Fibroblast of villous mesenchyme (primary cell): ENCODE measurements at regions not wholly inside any gene's neighbourhood (a gene's known extent, or its start where the extent isn't known, plus 50 kb on each side); places are given as distances from the start of the nearest gene placed in this dataset.

Experiments
- DNase-seq: peaks from one replicate; pipeline ENCODE4 v3.0.0-alpha.2; 2010; ENCODE audit warnings: low read depth
- H3K4me3 ChIP-seq: 2 replicates; pipeline ENCODE4 v1.5.1; 2011; ENCODE audit warnings: low read depth, mild to moderate bottlenecking, low read length
- TF ChIP-seq, protein P1 (sequence below): IDR thresholded peaks from 2 replicates; pipeline ENCODE4 v1.5.1; 2012; ENCODE audit warnings: low read depth, mild to moderate bottlenecking, low read length; ENCODE audit not compliant: insufficient read depth

DNA sequence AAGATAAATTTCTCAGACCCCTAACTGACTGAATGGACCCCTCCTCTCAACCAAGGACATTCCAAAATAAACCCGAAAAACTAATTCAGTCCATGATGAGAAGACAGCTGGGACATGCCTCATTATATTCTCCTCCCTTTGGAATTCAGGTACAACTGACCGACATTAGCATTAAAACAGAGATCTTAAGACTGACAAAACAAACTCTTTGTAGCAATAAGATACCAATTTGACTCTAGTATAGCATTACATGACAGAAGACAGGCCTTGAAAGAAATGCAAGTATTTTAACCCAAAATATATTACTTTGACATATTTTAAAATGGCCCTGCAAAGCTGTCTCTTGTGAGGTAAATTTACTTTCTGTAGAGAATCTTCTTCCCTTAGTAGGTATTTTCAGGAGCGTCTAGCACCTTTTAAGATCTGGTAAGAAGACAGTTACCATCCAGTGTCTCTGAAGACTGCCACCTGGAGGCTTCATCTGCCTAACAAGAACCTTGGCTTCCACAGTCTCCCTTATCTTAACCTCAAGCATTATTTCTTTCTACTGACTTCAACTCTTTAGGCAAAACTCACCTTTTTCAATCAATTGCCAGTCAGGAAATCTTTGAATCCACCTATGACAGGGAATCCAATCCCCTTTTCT is 957.5 kb downstream of the SLC6A15 start:
- peak; percentile 4 for DNase-seq
- TF ChIP-seq, protein P1, sequence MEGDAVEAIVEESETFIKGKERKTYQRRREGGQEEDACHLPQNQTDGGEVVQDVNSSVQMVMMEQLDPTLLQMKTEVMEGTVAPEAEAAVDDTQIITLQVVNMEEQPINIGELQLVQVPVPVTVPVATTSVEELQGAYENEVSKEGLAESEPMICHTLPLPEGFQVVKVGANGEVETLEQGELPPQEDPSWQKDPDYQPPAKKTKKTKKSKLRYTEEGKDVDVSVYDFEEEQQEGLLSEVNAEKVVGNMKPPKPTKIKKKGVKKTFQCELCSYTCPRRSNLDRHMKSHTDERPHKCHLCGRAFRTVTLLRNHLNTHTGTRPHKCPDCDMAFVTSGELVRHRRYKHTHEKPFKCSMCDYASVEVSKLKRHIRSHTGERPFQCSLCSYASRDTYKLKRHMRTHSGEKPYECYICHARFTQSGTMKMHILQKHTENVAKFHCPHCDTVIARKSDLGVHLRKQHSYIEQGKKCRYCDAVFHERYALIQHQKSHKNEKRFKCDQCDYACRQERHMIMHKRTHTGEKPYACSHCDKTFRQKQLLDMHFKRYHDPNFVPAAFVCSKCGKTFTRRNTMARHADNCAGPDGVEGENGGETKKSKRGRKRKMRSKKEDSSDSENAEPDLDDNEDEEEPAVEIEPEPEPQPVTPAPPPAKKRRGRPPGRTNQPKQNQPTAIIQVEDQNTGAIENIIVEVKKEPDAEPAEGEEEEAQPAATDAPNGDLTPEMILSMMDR = no peak
- H3K4me3 ChIP-seq = no peak overlapping the region

DNA sequence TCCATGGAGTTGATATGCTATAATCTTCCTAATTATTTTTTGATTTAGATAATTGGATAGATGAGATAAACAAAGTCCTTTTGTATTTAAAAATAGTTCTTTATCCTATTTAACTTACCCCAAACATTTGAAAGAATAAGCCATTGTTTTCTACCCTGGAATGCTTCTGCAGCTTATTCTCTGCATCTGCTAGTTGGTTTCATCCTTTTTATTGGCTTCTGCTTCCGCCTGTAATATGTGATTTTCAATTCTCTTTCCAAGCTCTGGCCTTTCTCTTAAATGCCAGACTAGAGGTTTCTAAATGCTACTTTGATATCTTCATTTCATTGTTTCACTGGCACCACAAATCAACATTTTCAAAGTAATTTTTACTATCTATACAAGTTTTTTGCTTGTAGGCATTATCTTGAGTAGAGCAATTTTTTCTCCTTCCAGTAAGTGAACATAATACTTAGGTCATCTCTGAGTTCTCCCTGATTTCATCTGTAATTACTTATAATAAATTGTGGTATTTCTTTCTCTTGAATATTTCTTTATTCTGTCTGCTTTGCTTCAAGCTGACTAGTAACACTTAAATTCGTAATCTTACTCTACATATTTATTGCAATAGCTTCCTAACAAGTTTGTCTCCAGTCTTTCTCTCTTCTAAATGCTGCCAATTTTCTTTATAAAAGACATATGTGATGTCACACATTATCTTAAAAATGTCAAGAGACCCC is 958.4 kb downstream of the SLC6A15 start:
- TF ChIP-seq, protein P1 = no peak
- H3K4me3 ChIP-seq = no peak overlapping the region
- no peak for DNase-seq

DNA sequence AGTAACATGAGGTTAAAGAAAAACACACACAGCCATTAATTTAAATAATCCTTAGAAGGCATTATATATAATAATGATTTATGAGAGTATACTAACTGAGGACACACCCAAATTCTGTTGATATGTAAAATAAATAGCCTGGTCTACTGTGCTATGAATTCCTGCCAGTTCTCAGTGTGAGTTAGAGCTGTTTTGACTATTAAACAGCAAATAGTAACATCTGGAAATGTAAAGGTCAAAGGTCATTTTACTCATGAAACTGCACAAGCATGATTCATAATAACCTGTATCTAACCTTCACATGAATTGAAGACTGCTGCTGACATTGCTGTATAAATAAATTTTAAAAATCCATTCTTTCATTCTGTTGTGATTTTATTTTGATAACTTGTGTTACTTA is 966.7 kb downstream of the SLC6A15 start:
- peak; percentile 65 for DNase-seq
- H3K4me3 ChIP-seq = no peak overlapping the region
- TF ChIP-seq, protein P1 = no peak

DNA sequence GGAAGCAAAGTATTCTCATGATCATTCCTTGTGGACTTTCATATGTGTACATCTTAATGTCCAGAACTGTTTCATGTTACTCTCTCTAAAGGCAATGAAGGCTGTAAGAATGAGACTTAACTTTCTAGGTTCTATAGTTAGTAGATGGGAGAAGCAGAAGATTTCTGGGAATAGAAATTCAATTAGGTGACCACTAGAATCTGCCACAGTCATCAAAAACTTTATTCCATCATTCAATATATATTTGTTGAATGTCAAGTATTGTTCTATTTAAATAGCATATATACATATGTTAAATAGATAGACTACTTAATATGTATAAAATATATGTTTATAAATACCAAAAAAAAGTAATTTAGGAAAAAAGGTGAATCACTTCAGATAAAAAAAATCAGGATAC is 972.9 kb downstream of the SLC6A15 start:
- DNase-seq = no peak
- TF ChIP-seq, protein P1 = no peak
- no peak overlapping the region for H3K4me3 ChIP-seq

DNA sequence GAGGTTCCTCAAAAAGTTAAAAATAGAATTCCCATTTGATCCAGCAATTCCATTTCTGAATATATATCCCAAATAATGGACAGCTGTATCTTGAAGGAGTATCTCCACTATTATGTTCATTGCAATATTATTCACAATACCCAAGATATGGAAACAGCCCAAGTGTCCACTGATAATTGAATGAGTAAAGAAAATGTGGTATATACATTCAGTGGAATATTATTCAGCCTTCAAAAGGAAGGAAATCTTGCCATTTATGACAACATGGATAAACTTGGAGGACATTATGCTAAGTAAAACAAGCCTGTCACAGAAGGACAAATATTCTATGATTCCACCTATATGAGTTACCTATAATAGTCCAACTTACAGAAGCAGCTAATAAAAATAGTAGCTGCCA is 979.0 kb downstream of the SLC6A15 start:
- H3K4me3 ChIP-seq = no peak overlapping the region
- TF ChIP-seq, protein P1 = no peak
- DNase-seq = no peak

DNA sequence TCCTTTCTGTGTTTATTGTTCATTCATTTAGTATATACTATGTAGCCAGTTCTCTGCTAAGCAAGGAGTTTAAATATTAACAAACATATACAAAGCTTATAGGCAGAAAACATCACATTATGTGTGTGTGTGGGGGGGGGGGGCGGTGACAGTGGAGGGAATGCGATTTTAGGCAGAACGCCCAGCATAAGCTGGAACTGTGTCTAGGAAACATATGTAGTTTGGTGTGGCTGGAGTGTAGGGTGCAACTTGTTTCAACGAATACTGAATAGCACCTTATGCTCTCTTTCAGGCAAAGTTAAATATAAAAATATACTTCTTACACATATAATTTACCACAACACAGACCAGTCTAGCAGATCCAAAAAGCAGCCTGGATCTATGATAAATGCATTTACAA is 980.6 kb downstream of the SLC6A15 start:
- TF ChIP-seq, protein P1 = no peak
- DNase-seq = no peak

More for the DNA sequence above, 980.6 kb downstream of the SLC6A15 start:
- H3K4me3 ChIP-seq = no peak overlapping the region
